ENCODE measurements at regions not wholly inside any gene's neighbourhood (a gene's known extent, or its start where the extent isn't known, plus 50 kb on each side); places are given as distances from the start of the nearest gene placed in this dataset.

- Histone ChIP-seq H3K14ac (ENCODE audit: low read length) (no peak overlapping the region), H2AK5ac (ENCODE audit: low read length) (no peak overlapping the region), H2BK120ac (ENCODE audit: insufficient read depth, low read length, poor library complexity) (no peak overlapping the region), H4K91ac (ENCODE audit: low read depth, low read length) (no peak overlapping the region), H3K9me3 (ENCODE audit: insufficient read depth, low read depth, low read length) (peaks cover 6% of the 10 kb centered on the region), H4K12ac (ENCODE audit: low read depth, low read length) (no peak overlapping the region), H4K8ac (ENCODE audit: low read depth, low read length) (no peak overlapping the region), H3K79me1 (ENCODE audit: low read length) (no peaks in the 10 kb centered on the region), H3K27me3 (ENCODE audit: insufficient read depth, low read length) (no peaks in the 10 kb centered on the region), H3K36me3 (ENCODE audit: control insufficient read depth in 1 of 2, insufficient read depth in 2 of 2, low read length in 2 of 2) (peaks cover 2% of the 10 kb centered on the region in 2 experiments), H3K4ac (ENCODE audit: low read depth, low read length) (no peak overlapping the region), H2BK5ac (ENCODE audit: low read depth, low read length, poor library complexity) (no peak overlapping the region), H2AFZ (ENCODE audit: insufficient read depth, low read length, poor library complexity) (no peak overlapping the region), H3K23ac (ENCODE audit: low read length) (no peak overlapping the region), H3K9ac (ENCODE audit: low read length) (no peak overlapping the region), H3K27ac (ENCODE audit: low read depth, low read length) (no peak overlapping the region), H2BK12ac (ENCODE audit: low read length) (no peak overlapping the region), H3K4me3 (ENCODE audit: low read depth, low read length) (no peak overlapping the region), H3K4me2 (ENCODE audit: low read length) (no peak overlapping the region), H3K79me2 (ENCODE audit: control insufficient read depth, insufficient read depth, low read length, poor library complexity) (no peaks in the 10 kb centered on the region), H3K18ac (ENCODE audit: low read length) (no peak overlapping the region), H3K4me1 (ENCODE audit: control insufficient read depth in 1 of 2, insufficient read depth in 2 of 2, low read length in 2 of 2) (no peaks in the 10 kb centered on the region)
- DNase-seq = peak in 1 of 2 donors; percentile 4
- no CpG with 5 or more reads among the region's 2 CpGs for WGBS (ENCODE audit: extremely low coverage, insufficient coverage, insufficient read length)
Observed at GRCh38 chr4:160136021-160136420, 1033.1 kb downstream of the RAPGEF2 start.

- Histone ChIP-seq H2AFZ (ENCODE audit: insufficient read depth, low read length, poor library complexity) (no peak overlapping the region), H2AK5ac (ENCODE audit: low read length) (no peak overlapping the region), H3K4me3 (ENCODE audit: low read depth, low read length) (no peak overlapping the region), H3K27me3 (ENCODE audit: insufficient read depth, low read length) (no peaks in the 10 kb centered on the region), H2BK5ac (ENCODE audit: low read depth, low read length, poor library complexity) (no peak overlapping the region), H3K23ac (ENCODE audit: low read length) (no peak overlapping the region), H3K27ac (ENCODE audit: low read depth, low read length) (no peak overlapping the region), H3K4ac (ENCODE audit: low read depth, low read length) (no peak overlapping the region), H3K9ac (ENCODE audit: low read length) (no peak overlapping the region), H3K9me3 (ENCODE audit: insufficient read depth, low read depth, low read length) (no peaks in the 10 kb centered on the region), H3K14ac (ENCODE audit: low read length) (no peak overlapping the region), H2BK12ac (ENCODE audit: low read length) (no peak overlapping the region), H3K36me3 (ENCODE audit: control insufficient read depth in 1 of 2, insufficient read depth in 2 of 2, low read length in 2 of 2) (no peaks in the 10 kb centered on the region), H4K12ac (ENCODE audit: low read depth, low read length) (no peak overlapping the region), H3K79me1 (ENCODE audit: low read length) (no peaks in the 10 kb centered on the region), H3K79me2 (ENCODE audit: control insufficient read depth, insufficient read depth, low read length, poor library complexity) (no peaks in the 10 kb centered on the region), H3K4me2 (ENCODE audit: low read length) (no peak overlapping the region), H3K18ac (ENCODE audit: low read length) (no peak overlapping the region), H4K8ac (ENCODE audit: low read depth, low read length) (no peak overlapping the region), H2BK120ac (ENCODE audit: insufficient read depth, low read length, poor library complexity) (no peak overlapping the region), H3K4me1 (ENCODE audit: control insufficient read depth in 1 of 2, insufficient read depth in 2 of 2, low read length in 2 of 2) (no peaks in the 10 kb centered on the region), H4K91ac (ENCODE audit: low read depth, low read length) (no peak overlapping the region)
- no peak for DNase-seq
Observed at GRCh38 chr4:160141206-160141605, 1038.3 kb downstream of the RAPGEF2 start.

- no peak for DNase-seq
- Histone ChIP-seq H3K14ac (ENCODE audit: low read length) (no peak overlapping the region), H2AK5ac (ENCODE audit: low read length) (no peak overlapping the region), H3K18ac (ENCODE audit: low read length) (no peak overlapping the region), H3K4me3 (ENCODE audit: low read depth, low read length) (no peak overlapping the region), H3K79me1 (ENCODE audit: low read length) (no peaks in the 10 kb centered on the region), H2BK120ac (ENCODE audit: insufficient read depth, low read length, poor library complexity) (no peak overlapping the region), H2BK5ac (ENCODE audit: low read depth, low read length, poor library complexity) (no peak overlapping the region), H3K27ac (ENCODE audit: low read depth, low read length) (no peak overlapping the region), H3K9me3 (ENCODE audit: insufficient read depth, low read depth, low read length) (no peaks in the 10 kb centered on the region), H2AFZ (ENCODE audit: insufficient read depth, low read length, poor library complexity) (no peak overlapping the region), H3K79me2 (ENCODE audit: control insufficient read depth, insufficient read depth, low read length, poor library complexity) (no peaks in the 10 kb centered on the region), H3K4me2 (ENCODE audit: low read length) (no peak overlapping the region), H4K91ac (ENCODE audit: low read depth, low read length) (no peak overlapping the region), H4K12ac (ENCODE audit: low read depth, low read length) (no peak overlapping the region), H3K36me3 (ENCODE audit: control insufficient read depth in 1 of 2, insufficient read depth in 2 of 2, low read length in 2 of 2) (no peaks in the 10 kb centered on the region), H3K9ac (ENCODE audit: low read length) (no peak overlapping the region), H3K23ac (ENCODE audit: low read length) (no peak overlapping the region), H3K27me3 (ENCODE audit: insufficient read depth, low read length) (no peaks in the 10 kb centered on the region), H3K4me1 (ENCODE audit: control insufficient read depth in 1 of 2, insufficient read depth in 2 of 2, low read length in 2 of 2) (no peaks in the 10 kb centered on the region), H4K8ac (ENCODE audit: low read depth, low read length) (no peak overlapping the region), H3K4ac (ENCODE audit: low read depth, low read length) (no peak overlapping the region), H2BK12ac (ENCODE audit: low read length) (no peak overlapping the region)
- WGBS (ENCODE audit: extremely low coverage, insufficient coverage, insufficient read length) = no CpG with 5 or more reads among the region's 2 CpGs
Observed at GRCh38 chr4:160142579-160142978, 1039.7 kb downstream of the RAPGEF2 start.

GRCh38 chr4:160143574-160143973 lies 1040.7 kb downstream of the RAPGEF2 start:
- no peak overlapping the region for H3K23ac ChIP-seq (ENCODE audit: low read length)
- H3K27me3 ChIP-seq (ENCODE audit: insufficient read depth, low read length) = no peaks in the 10 kb centered on the region
- H2BK12ac ChIP-seq (ENCODE audit: low read length) = no peak overlapping the region
- H4K8ac ChIP-seq (ENCODE audit: low read depth, low read length) = no peak overlapping the region
- H3K14ac ChIP-seq (ENCODE audit: low read length) = no peak overlapping the region
- no peak overlapping the region for H4K12ac ChIP-seq (ENCODE audit: low read depth, low read length)
- H3K27ac ChIP-seq (ENCODE audit: low read depth, low read length) = no peak overlapping the region
- H3K79me1 ChIP-seq (ENCODE audit: low read length) = no peaks in the 10 kb centered on the region
- H3K18ac ChIP-seq (ENCODE audit: low read length) = no peak overlapping the region
- no peak overlapping the region for H2BK120ac ChIP-seq (ENCODE audit: insufficient read depth, low read length, poor library complexity)
- no CpG with 5 or more reads among the region's 3 CpGs for WGBS (ENCODE audit: extremely low coverage, insufficient coverage, insufficient read length)
- H3K4ac ChIP-seq (ENCODE audit: low read depth, low read length) = no peak overlapping the region
- no peak overlapping the region for H3K9ac ChIP-seq (ENCODE audit: low read length)
- no peaks in the 10 kb centered on the region for H3K79me2 ChIP-seq (ENCODE audit: control insufficient read depth, insufficient read depth, low read length, poor library complexity)
- no peaks in the 10 kb centered on the region for H3K36me3 ChIP-seq (ENCODE audit: control insufficient read depth in 1 of 2, insufficient read depth in 2 of 2, low read length in 2 of 2)
- H3K4me2 ChIP-seq (ENCODE audit: low read length) = no peak overlapping the region
- no peak overlapping the region for H2BK5ac ChIP-seq (ENCODE audit: low read depth, low read length, poor library complexity)
- H3K4me1 ChIP-seq (ENCODE audit: control insufficient read depth in 1 of 2, insufficient read depth in 2 of 2, low read length in 2 of 2) = no peaks in the 10 kb centered on the region
- H3K9me3 ChIP-seq (ENCODE audit: insufficient read depth, low read depth, low read length) = no peaks in the 10 kb centered on the region
- H2AFZ ChIP-seq (ENCODE audit: insufficient read depth, low read length, poor library complexity) = no peak overlapping the region
- DNase-seq = no peak
- no peak overlapping the region for H4K91ac ChIP-seq (ENCODE audit: low read depth, low read length)
- H3K4me3 ChIP-seq (ENCODE audit: low read depth, low read length) = no peak overlapping the region
- H2AK5ac ChIP-seq (ENCODE audit: low read length) = no peak overlapping the region
